GM12878 (cell line): ENCODE measurements at regions not wholly inside any gene's neighbourhood (a gene's known extent, or its start where the extent isn't known, plus 50 kb on each side); places are given as distances from the start of the nearest gene placed in this dataset.

Source experiments
- ATAC-seq: fragments of 200-7000 bp; cut with Tn5 transposase; 3 replicates; pipeline ENCODE4 v1.9.1; 2020; ENCODE audit warnings: mild to moderate bottlenecking, moderate library complexity
- BruUV-seq: library from RNA; stranded (reverse); fragments of 400-500 nt; replicated peaks from 2 replicates; lab custom pipeline; 2021; lab: Mats Ljungman, UMichigan
- CTCF ChIA-PET: fragments of 300-600 bp; sonication (Branson Sonifier 250); formaldehyde crosslinking; extraction: SDS; loops from one replicate; lab custom pipeline; 2021; ENCODE audit warnings: inconsistent platforms; lab: Yijun Ruan, JAX
- POLR2A ChIA-PET: fragments of 350-600 bp; formaldehyde crosslinking; extraction: SDS; loops from one replicate; lab custom pipeline; 2021; ENCODE audit warnings: inconsistent platforms; lab: Charles Lee
- RAD21 ChIA-PET: fragments of 300-600 bp; sonication (Branson Sonifier 250); formaldehyde crosslinking; loops from one replicate; lab custom pipeline; 2023; ENCODE audit warnings: antibody characterized with exemption; ENCODE audit not compliant: unreplicated experiment; lab: Charles Lee
- SMC1A ChIA-PET: fragments of 300-600 bp; sonication (Branson Sonifier 250); formaldehyde crosslinking; loops from one replicate; lab custom pipeline; 2023; ENCODE audit not compliant: unreplicated experiment, uncharacterized antibody; lab: Charles Lee
- DNase-seq: peaks from one replicate; pipeline ENCODE4 v3.0.0-alpha.2; 2011; ENCODE audit warnings: low read depth, low spot score
- FAIRE-seq: peaks from 3 replicates; lab custom pipeline; 2011; peaks lifted over from hg19 to GRCh38; lab: Jason Lieb, UNC
- H2AFZ ChIP-seq: 2 replicates; pipeline ENCODE4 v1.6.0; 2011; ENCODE audit warnings: low read depth, low read length, control low read depth; ENCODE audit not compliant: control insufficient read depth
- H3K27ac ChIP-seq: 2 replicates; pipeline ENCODE4 v1.5.1; 2011; ENCODE audit warnings: control low read depth; ENCODE audit not compliant: control insufficient read depth, insufficient read depth
- H3K27me3 ChIP-seq, 2 experiments: replicated peaks in 1 of 2; 2 replicates each; pipeline versions ENCODE4 v1.6.0 to v1.6.1; 2011; ENCODE audit warnings: low read length in 1 of 2; ENCODE audit not compliant: control insufficient read depth in 2 of 2, insufficient read depth in 2 of 2
- H3K36me3 ChIP-seq, 2 experiments: 2 replicates each; pipeline ENCODE4 v1.5.1; 2011; ENCODE audit warnings: low read length in 1 of 2; ENCODE audit not compliant: control insufficient read depth in 2 of 2, insufficient read depth in 2 of 2
- H3K4me1 ChIP-seq: 2 replicates; pipeline ENCODE4 v1.6.1; 2011; ENCODE audit warnings: mild to moderate bottlenecking, low read length, moderate library complexity, mixed read lengths; ENCODE audit not compliant: control insufficient read depth, insufficient read depth
- H3K4me2 ChIP-seq: 2 replicates; pipeline ENCODE4 v1.6.0; 2011; ENCODE audit warnings: control low read depth; ENCODE audit not compliant: control insufficient read depth, insufficient read depth
- H3K4me3 ChIP-seq: fragments of 200-600 bp; sonication (generic); 2 replicates; pipeline ENCODE4 v1.5.1; 2016
- H3K79me2 ChIP-seq: 2 replicates; pipeline ENCODE4 v1.6.0; 2011; ENCODE audit warnings: low read length; ENCODE audit not compliant: control insufficient read depth, insufficient read depth
- H3K9ac ChIP-seq: 2 replicates; pipeline ENCODE4 v1.8.0; 2011; ENCODE audit warnings: low read length, control low read depth, mixed read lengths; ENCODE audit not compliant: control insufficient read depth, insufficient read depth
- H3K9me3 ChIP-seq: replicated peaks from 3 replicates; pipeline ENCODE4 v1.5.1; 2011; ENCODE audit warnings: mild to moderate bottlenecking, low read length; ENCODE audit not compliant: control insufficient read depth, insufficient read depth
- H4K20me1 ChIP-seq: 2 replicates; pipeline ENCODE4 v1.6.0; 2011; ENCODE audit not compliant: control insufficient read depth, insufficient read depth
- BRCA1 ChIP-seq: IDR thresholded peaks from 2 replicates; pipeline ENCODE4 v1.6.1; 2011; ENCODE audit warnings: low read depth, low read length, improper control_type of control experiment
- CBX5 ChIP-seq: sonication (generic); IDR thresholded peaks from 2 replicates; pipeline ENCODE4 v1.6.1; 2016; ENCODE audit warnings: low read depth, moderate library complexity, mild to moderate bottlenecking, inconsistent platforms
- EGR1 ChIP-seq, 2 experiments: IDR thresholded peaks; 1 replicate in 1 of 2; 2 replicates in 1 of 2; pipeline ENCODE4 v1.6.1; 2011 to 2012; ENCODE audit warnings: low read depth in 2 of 2, low read length in 2 of 2, borderline replicate concordance in 1 of 2, mild to moderate bottlenecking in 1 of 2, moderate library complexity in 1 of 2
- FOS ChIP-seq: IDR thresholded peaks from 3 replicates; pipeline ENCODE4 v1.6.1; 2011; ENCODE audit warnings: borderline replicate concordance; ENCODE audit not compliant: insufficient read length; ENCODE audit errors: extremely low read depth
- IRF5 ChIP-seq: fragments of 450-650 bp; IDR thresholded peaks from 2 replicates; pipeline ENCODE4 v1.6.1; 2017; ENCODE audit warnings: borderline replicate concordance
- KDM1A ChIP-seq: fragments of 200-600 bp; sonication (generic); IDR thresholded peaks from 2 replicates; pipeline ENCODE4 v1.6.1; 2016; ENCODE audit warnings: borderline replicate concordance
- MXI1 ChIP-seq: fragments of 150-350 bp; IDR thresholded peaks from 2 replicates; pipeline ENCODE4 v1.6.1; 2011; ENCODE audit warnings: low read depth, mild to moderate bottlenecking, inconsistent platforms, low read length, improper control_type of control experiment
- NBN ChIP-seq: fragments of 450-650 bp; IDR thresholded peaks from 2 replicates; pipeline ENCODE4 v1.6.1; 2016
- NFXL1 ChIP-seq: fragments of 450-650 bp; IDR thresholded peaks from 2 replicates; pipeline ENCODE4 v1.6.1; 2017; ENCODE audit warnings: antibody characterized with exemption, mild to moderate bottlenecking, borderline replicate concordance
- POLR2A ChIP-seq: IDR thresholded peaks from 2 replicates; pipeline ENCODE4 v1.6.1; 2011; ENCODE audit warnings: low read depth, mild to moderate bottlenecking, low read length
- POLR2AphosphoS2 ChIP-seq: IDR thresholded peaks from 2 replicates; pipeline ENCODE4 v1.6.1; 2011; ENCODE audit warnings: low read depth, mild to moderate bottlenecking, low read length, improper control_type of control experiment, moderate library complexity
- RCOR1 ChIP-seq: conservative IDR thresholded peaks from 2 replicates; pipeline ENCODE4 v1.6.1; 2012; ENCODE audit warnings: low read depth, low read length, improper control_type of control experiment
- SP1 ChIP-seq: IDR thresholded peaks from one replicate; pipeline ENCODE4 v1.6.1; 2011; ENCODE audit warnings: low read depth, low read length
- SRF ChIP-seq, 2 experiments: IDR thresholded peaks; 2 replicates each; pipeline ENCODE4 v1.6.1; 2011; ENCODE audit warnings: low read depth in 2 of 2, low read length in 2 of 2, mild to moderate bottlenecking in 1 of 2, moderate library complexity in 1 of 2
- SUPT20H ChIP-seq: IDR thresholded peaks from 2 replicates; pipeline ENCODE4 v1.6.1; 2011; ENCODE audit warnings: low read depth, mild to moderate bottlenecking, low read length, moderate library complexity, borderline replicate concordance; ENCODE audit not compliant: control insufficient read depth
- YY1 ChIP-seq: IDR thresholded peaks from 2 replicates; pipeline ENCODE4 v1.6.1; 2011; ENCODE audit warnings: low read depth, mild to moderate bottlenecking, low read length
- ZNF622 ChIP-seq: fragments of 450-650 bp; IDR thresholded peaks from 2 replicates; pipeline ENCODE4 v1.6.1; 2017; ENCODE audit warnings: mild to moderate bottlenecking, inconsistent platforms
- WGBS: methylation state at CpG from one replicate; pipeline ENCODE4 v1.1.6; 2016; ENCODE audit warnings: low lambda C conversion rate; ENCODE audit not compliant: insufficient replicate concordance, insufficient coverage; ENCODE audit errors: missing lambda C conversion rate; 5-methylcytosine and 5-hydroxymethylcytosine counted together
- in situ Hi-C: fragments of 300-500 bp; cut with MboI; formaldehyde crosslinking; loops from 9 replicates; pipeline ENCODE4 v1.14.3; 2018; ENCODE audit warnings: mixed read lengths
- intact Hi-C: fragments of 100-400 bp; cut with micrococcal nuclease; formaldehyde crosslinking; loops from one replicate; pipeline ENCODE4 v1.14.2; 2022; ENCODE audit not compliant: unreplicated experiment
- TF ChIP-seq, protein P1 (sequence below): IDR thresholded peaks from 2 replicates; pipeline ENCODE4 v1.6.1; 2012; ENCODE audit warnings: improper control_type of control experiment, low read depth, low read length; ENCODE audit not compliant: insufficient replicate concordance
- TF ChIP-seq, protein P2 (sequence below): IDR thresholded peaks from 2 replicates; pipeline ENCODE4 v1.6.1; 2011; ENCODE audit warnings: borderline replicate concordance, low read depth, mild to moderate bottlenecking, moderate library complexity, mixed read lengths, low read length; ENCODE audit not compliant: insufficient read depth; ENCODE audit errors: extremely low read length

GRCh38 chr6:155630085-155630484 lies 174.4 kb upstream of the NOX3 start:
- BruUV-seq = no TSS peak
- Histone ChIP-seq H4K20me1 (no peaks in the 10 kb centered on the region), H3K27ac (no peak overlapping the region), H3K36me3 (no peaks in the 10 kb centered on the region), H3K9ac (no peak overlapping the region), H3K4me2 (no peak overlapping the region), H3K79me2 (no peaks in the 10 kb centered on the region), H3K27me3 (no peaks in the 10 kb centered on the region), H3K9me3 (no peaks in the 10 kb centered on the region), H3K4me1 (no peaks in the 10 kb centered on the region), H3K4me3 (no peak overlapping the region), H2AFZ (no peak overlapping the region)
- in situ Hi-C loops (no loop called here), intact Hi-C loops (no loop called here)
- ATAC-seq = no peak
- no peak for TF ChIP-seq NBN
- no peak for TF ChIP-seq EGR1 (IDR thresholded peaks at IDR 0.05; ENCODE audit: borderline replicate concordance in 1 of 2, low read depth in 2 of 2, low read length in 2 of 2)
- TF ChIP-seq CBX5 = no peak
- no peak for TF ChIP-seq SRF (IDR thresholded peaks at IDR 0.05; ENCODE audit: low read depth in 2 of 2, low read length in 2 of 2)
- no peak for TF ChIP-seq YY1
- TF ChIP-seq BRCA1 = no peak
- TF ChIP-seq, protein P1, sequence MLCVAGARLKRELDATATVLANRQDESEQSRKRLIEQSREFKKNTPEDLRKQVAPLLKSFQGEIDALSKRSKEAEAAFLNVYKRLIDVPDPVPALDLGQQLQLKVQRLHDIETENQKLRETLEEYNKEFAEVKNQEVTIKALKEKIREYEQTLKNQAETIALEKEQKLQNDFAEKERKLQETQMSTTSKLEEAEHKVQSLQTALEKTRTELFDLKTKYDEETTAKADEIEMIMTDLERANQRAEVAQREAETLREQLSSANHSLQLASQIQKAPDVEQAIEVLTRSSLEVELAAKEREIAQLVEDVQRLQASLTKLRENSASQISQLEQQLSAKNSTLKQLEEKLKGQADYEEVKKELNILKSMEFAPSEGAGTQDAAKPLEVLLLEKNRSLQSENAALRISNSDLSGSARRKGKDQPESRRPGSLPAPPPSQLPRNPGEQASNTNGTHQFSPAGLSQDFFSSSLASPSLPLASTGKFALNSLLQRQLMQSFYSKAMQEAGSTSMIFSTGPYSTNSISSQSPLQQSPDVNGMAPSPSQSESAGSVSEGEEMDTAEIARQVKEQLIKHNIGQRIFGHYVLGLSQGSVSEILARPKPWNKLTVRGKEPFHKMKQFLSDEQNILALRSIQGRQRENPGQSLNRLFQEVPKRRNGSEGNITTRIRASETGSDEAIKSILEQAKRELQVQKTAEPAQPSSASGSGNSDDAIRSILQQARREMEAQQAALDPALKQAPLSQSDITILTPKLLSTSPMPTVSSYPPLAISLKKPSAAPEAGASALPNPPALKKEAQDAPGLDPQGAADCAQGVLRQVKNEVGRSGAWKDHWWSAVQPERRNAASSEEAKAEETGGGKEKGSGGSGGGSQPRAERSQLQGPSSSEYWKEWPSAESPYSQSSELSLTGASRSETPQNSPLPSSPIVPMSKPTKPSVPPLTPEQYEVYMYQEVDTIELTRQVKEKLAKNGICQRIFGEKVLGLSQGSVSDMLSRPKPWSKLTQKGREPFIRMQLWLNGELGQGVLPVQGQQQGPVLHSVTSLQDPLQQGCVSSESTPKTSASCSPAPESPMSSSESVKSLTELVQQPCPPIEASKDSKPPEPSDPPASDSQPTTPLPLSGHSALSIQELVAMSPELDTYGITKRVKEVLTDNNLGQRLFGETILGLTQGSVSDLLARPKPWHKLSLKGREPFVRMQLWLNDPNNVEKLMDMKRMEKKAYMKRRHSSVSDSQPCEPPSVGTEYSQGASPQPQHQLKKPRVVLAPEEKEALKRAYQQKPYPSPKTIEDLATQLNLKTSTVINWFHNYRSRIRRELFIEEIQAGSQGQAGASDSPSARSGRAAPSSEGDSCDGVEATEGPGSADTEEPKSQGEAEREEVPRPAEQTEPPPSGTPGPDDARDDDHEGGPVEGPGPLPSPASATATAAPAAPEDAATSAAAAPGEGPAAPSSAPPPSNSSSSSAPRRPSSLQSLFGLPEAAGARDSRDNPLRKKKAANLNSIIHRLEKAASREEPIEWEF = no peak
- TF ChIP-seq MXI1 = no peak
- TF ChIP-seq POLR2A = no peak
- no peak for TF ChIP-seq SP1
- TF ChIP-seq, protein P2, sequence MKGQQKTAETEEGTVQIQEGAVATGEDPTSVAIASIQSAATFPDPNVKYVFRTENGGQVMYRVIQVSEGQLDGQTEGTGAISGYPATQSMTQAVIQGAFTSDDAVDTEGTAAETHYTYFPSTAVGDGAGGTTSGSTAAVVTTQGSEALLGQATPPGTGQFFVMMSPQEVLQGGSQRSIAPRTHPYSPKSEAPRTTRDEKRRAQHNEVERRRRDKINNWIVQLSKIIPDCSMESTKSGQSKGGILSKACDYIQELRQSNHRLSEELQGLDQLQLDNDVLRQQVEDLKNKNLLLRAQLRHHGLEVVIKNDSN = no peak
- TF ChIP-seq ZNF622 = no peak
- TF ChIP-seq POLR2AphosphoS2 = no peak
- TF ChIP-seq FOS = no peak
- no peak for TF ChIP-seq NFXL1
- TF ChIP-seq IRF5 = no peak
- no peak for TF ChIP-seq RCOR1
- TF ChIP-seq SUPT20H = no peak
- no peak for TF ChIP-seq KDM1A
- CTCF ChIA-PET = no interaction called here
- DNase-seq = no peak
- RAD21 ChIA-PET = no interaction called here
- FAIRE-seq = no peak
- POLR2A ChIA-PET = no interaction called here
- SMC1A ChIA-PET = no interaction called here
- 58% methylated on average over 2 of the region's 2 CpGs for WGBS
